ENCODE measurements at regions not wholly inside any gene's neighbourhood (a gene's known extent, or its start where the extent isn't known, plus 50 kb on each side); places are given as distances from the start of the nearest gene placed in this dataset.
"Not testable (repeated sequence)": the region's sequence is repeated elsewhere in the genome, so short reads cannot be mapped to it uniquely, and the experiment has no call there.

- DNase-seq (ENCODE audit: low spot score) = no peak
Measured at GRCh38 chr12:131387281-131388163, 323.4 kb upstream of the SFSWAP start.

GRCh38 chr12:131388164-131389053 is 322.5 kb upstream of the SFSWAP start:
- peak; percentile 73 for DNase-seq (ENCODE audit: low spot score)

GRCh38 chr12:131389054-131390013 is 321.6 kb upstream of the SFSWAP start:
- no peak for DNase-seq (ENCODE audit: low spot score)

- no peak for DNase-seq (ENCODE audit: low spot score)
Measured at GRCh38 chr12:131390412-131391334, 320.2 kb upstream of the SFSWAP start.

GRCh38 chr12:131391399-131391798 is 319.5 kb upstream of the SFSWAP start:
- DNase-seq (ENCODE audit: low spot score) = no peak

- not testable (repeated sequence) for DNase-seq (ENCODE audit: low spot score)
Measured at GRCh38 chr12:131394752-131395151, 316.1 kb upstream of the SFSWAP start.

- DNase-seq (ENCODE audit: low spot score) = not testable (repeated sequence)
Measured at GRCh38 chr12:131395209-131395684, 315.6 kb upstream of the SFSWAP start.

GRCh38 chr12:131395971-131396573 is 314.8 kb upstream of the SFSWAP start:
- no peak for DNase-seq (ENCODE audit: low spot score)

GRCh38 chr12:131397493-131398181 is 313.3 kb upstream of the SFSWAP start:
- DNase-seq (ENCODE audit: low spot score) = no peak

- no peak for DNase-seq (ENCODE audit: low spot score)
Measured at GRCh38 chr12:131399000-131399399, 311.9 kb upstream of the SFSWAP start.

GRCh38 chr12:131400668-131401294 is 310.1 kb upstream of the SFSWAP start:
- DNase-seq (ENCODE audit: low spot score) = not testable (repeated sequence)

GRCh38 chr12:131401907-131402633 is 308.8 kb upstream of the SFSWAP start:
- DNase-seq (ENCODE audit: low spot score) = peak; percentile 88

GRCh38 chr12:131402781-131403396 is 308.0 kb upstream of the SFSWAP start:
- peak; percentile 87 for DNase-seq (ENCODE audit: low spot score)

- DNase-seq (ENCODE audit: low spot score) = no peak
Measured at GRCh38 chr12:131403676-131404075, 307.2 kb upstream of the SFSWAP start.

GRCh38 chr12:131404705-131405104 is 306.2 kb upstream of the SFSWAP start:
- DNase-seq (ENCODE audit: low spot score) = peak; percentile 14

- peak; percentile 82 for DNase-seq (ENCODE audit: low spot score)
Measured at GRCh38 chr12:131407221-131408035, 303.5 kb upstream of the SFSWAP start.
